Body of pancreas (tissue), 4 donors: ENCODE measurements at regions not wholly inside any gene's neighbourhood (a gene's known extent, or its start where the extent isn't known, plus 50 kb on each side); places are given as distances from the start of the nearest gene placed in this dataset.

Experiments
- POLR2A ChIP-seq, 3 donors: fragments of 450-650 bp; IDR thresholded peaks; one replicate each; pipeline ENCODE4 v1.6.1; 2016; ENCODE audit warnings: antibody characterized with exemption in 3 of 3, mild to moderate bottlenecking in 2 of 3
- TF ChIP-seq, protein P1 (sequence below), 7 experiments: fragments of 450-650 bp in 4 of 7; fragments of 200-600 bp in 3 of 7; sonication (generic) in 3 of 7; IDR thresholded peaks; one replicate each; pipeline ENCODE4 v1.5.1; 2016 to 2019; ENCODE audit warnings: antibody characterized with exemption in 7 of 7

- TF ChIP-seq, protein P1, sequence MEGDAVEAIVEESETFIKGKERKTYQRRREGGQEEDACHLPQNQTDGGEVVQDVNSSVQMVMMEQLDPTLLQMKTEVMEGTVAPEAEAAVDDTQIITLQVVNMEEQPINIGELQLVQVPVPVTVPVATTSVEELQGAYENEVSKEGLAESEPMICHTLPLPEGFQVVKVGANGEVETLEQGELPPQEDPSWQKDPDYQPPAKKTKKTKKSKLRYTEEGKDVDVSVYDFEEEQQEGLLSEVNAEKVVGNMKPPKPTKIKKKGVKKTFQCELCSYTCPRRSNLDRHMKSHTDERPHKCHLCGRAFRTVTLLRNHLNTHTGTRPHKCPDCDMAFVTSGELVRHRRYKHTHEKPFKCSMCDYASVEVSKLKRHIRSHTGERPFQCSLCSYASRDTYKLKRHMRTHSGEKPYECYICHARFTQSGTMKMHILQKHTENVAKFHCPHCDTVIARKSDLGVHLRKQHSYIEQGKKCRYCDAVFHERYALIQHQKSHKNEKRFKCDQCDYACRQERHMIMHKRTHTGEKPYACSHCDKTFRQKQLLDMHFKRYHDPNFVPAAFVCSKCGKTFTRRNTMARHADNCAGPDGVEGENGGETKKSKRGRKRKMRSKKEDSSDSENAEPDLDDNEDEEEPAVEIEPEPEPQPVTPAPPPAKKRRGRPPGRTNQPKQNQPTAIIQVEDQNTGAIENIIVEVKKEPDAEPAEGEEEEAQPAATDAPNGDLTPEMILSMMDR (IDR thresholded peaks at IDR 0.05) = no peak
- no peak for TF ChIP-seq POLR2A (IDR thresholded peaks at IDR 0.05)
Measured at GRCh38 chr5:133898440-133898839, 70.0 kb downstream of the C5orf15 start.
